ENCODE measurements at regions not wholly inside any gene's neighbourhood (a gene's known extent, or its start where the extent isn't known, plus 50 kb on each side); places are given as distances from the start of the nearest gene placed in this dataset.
"Not testable (repeated sequence)": the region's sequence is repeated elsewhere in the genome, so short reads cannot be mapped to it uniquely, and the experiment has no call there.

- no peak for TF ChIP-seq CTCF (IDR thresholded peaks at IDR 0.05; ENCODE audit: extremely low read depth, missing control alignments)
- no peak for DNase-seq (ENCODE audit: low spot score)
Observed at GRCh38 chr2:34162231-34162630, 563.1 kb upstream of the FAM98A start.

GRCh38 chr2:34161549-34161948 lies 562.5 kb upstream of the FAM98A start:
- no peak for DNase-seq (ENCODE audit: low spot score)
- TF ChIP-seq CTCF (IDR thresholded peaks at IDR 0.05; ENCODE audit: extremely low read depth, missing control alignments): no peak

- DNase-seq (ENCODE audit: low spot score): no peak
- TF ChIP-seq CTCF (IDR thresholded peaks at IDR 0.05; ENCODE audit: extremely low read depth, missing control alignments): no peak
Observed at GRCh38 chr2:34159901-34160300, 560.8 kb upstream of the FAM98A start.

- no peak for DNase-seq (ENCODE audit: low spot score)
- no peak for TF ChIP-seq CTCF (IDR thresholded peaks at IDR 0.05; ENCODE audit: extremely low read depth, missing control alignments)
Observed at GRCh38 chr2:34153484-34153883, 554.4 kb upstream of the FAM98A start.

- no peak for TF ChIP-seq CTCF (IDR thresholded peaks at IDR 0.05; ENCODE audit: extremely low read depth, missing control alignments)
- no peak for DNase-seq (ENCODE audit: low spot score)
Observed at GRCh38 chr2:34147780-34148179, 548.7 kb upstream of the FAM98A start.

GRCh38 chr2:34143149-34143548 lies 544.0 kb upstream of the FAM98A start:
- no peak for DNase-seq (ENCODE audit: low spot score)
- no peak for TF ChIP-seq CTCF (IDR thresholded peaks at IDR 0.05; ENCODE audit: extremely low read depth, missing control alignments)

- not testable (repeated sequence) for DNase-seq (ENCODE audit: low spot score)
Observed at GRCh38 chr2:34142531-34143008, 543.5 kb upstream of the FAM98A start.

GRCh38 chr2:34133065-34133464 lies 534.0 kb upstream of the FAM98A start:
- DNase-seq (ENCODE audit: low spot score): not testable (repeated sequence)

GRCh38 chr2:34126279-34126678 lies 527.2 kb upstream of the FAM98A start:
- TF ChIP-seq CTCF (IDR thresholded peaks at IDR 0.05; ENCODE audit: extremely low read depth, missing control alignments): no peak
- no peak for DNase-seq (ENCODE audit: low spot score)
